H9 (cell line): ENCODE measurements at regions not wholly inside any gene's neighbourhood (a gene's known extent, or its start where the extent isn't known, plus 50 kb on each side); places are given as distances from the start of the nearest gene placed in this dataset.

Experiments
- DNase-seq: peaks from one replicate; pipeline ENCODE4 v3.0.0-alpha.2; 2017
- H2AFZ ChIP-seq: one replicate; pipeline ENCODE4 v1.6.1; 2013; ENCODE audit warnings: mild to moderate bottlenecking, low read length, control low read depth, moderate library complexity
- H2AK5ac ChIP-seq: 2 replicates; pipeline ENCODE4 v1.6.1; 2013; ENCODE audit warnings: low read length, control low read depth, mixed read lengths; ENCODE audit not compliant: insufficient read length
- H2BK120ac ChIP-seq: one replicate; pipeline ENCODE4 v1.6.1; 2013; ENCODE audit warnings: low read depth, mild to moderate bottlenecking, low read length, control low read depth, inconsistent platforms; ENCODE audit not compliant: poor library complexity, severe bottlenecking
- H2BK12ac ChIP-seq: 2 replicates; pipeline ENCODE4 v1.6.1; 2013; ENCODE audit warnings: low read length, control low read depth, mixed read lengths, low read depth; ENCODE audit not compliant: insufficient read length
- H2BK15ac ChIP-seq: 2 replicates; pipeline ENCODE4 v1.6.1; 2013; ENCODE audit warnings: low read depth, low read length, control low read depth
- H2BK20ac ChIP-seq: one replicate; pipeline ENCODE4 v1.6.1; 2013; ENCODE audit warnings: low read depth, mild to moderate bottlenecking, low read length, control low read depth, inconsistent platforms; ENCODE audit not compliant: poor library complexity, severe bottlenecking
- H2BK5ac ChIP-seq: 2 replicates; pipeline ENCODE4 v1.6.1; 2013; ENCODE audit warnings: low read length, control low read depth, mixed read lengths; ENCODE audit not compliant: insufficient read length
- H3K14ac ChIP-seq: 2 replicates; pipeline ENCODE4 v1.6.1; 2013; ENCODE audit warnings: low read length, control low read depth; ENCODE audit not compliant: insufficient read depth
- H3K18ac ChIP-seq: 2 replicates; pipeline ENCODE4 v1.6.1; 2013; ENCODE audit warnings: low read depth, mild to moderate bottlenecking, mixed read lengths, low read length, control low read depth; ENCODE audit not compliant: insufficient read length
- H3K23ac ChIP-seq: 2 replicates; pipeline ENCODE4 v1.6.1; 2013; ENCODE audit warnings: low read length, control low read depth, mixed read lengths, low read depth; ENCODE audit not compliant: insufficient read length
- H3K23me2 ChIP-seq: 2 replicates; pipeline ENCODE4 v1.6.1; 2013; ENCODE audit warnings: low read depth, mild to moderate bottlenecking, mixed read lengths, low read length, control low read depth; ENCODE audit not compliant: insufficient read length, poor library complexity, severe bottlenecking
- H3K27ac ChIP-seq: 2 replicates; pipeline ENCODE4 v1.5.1; 2013; ENCODE audit warnings: low read length, control low read depth, mixed read lengths, low read depth; ENCODE audit not compliant: insufficient read length
- H3K27me3 ChIP-seq: 2 replicates; pipeline ENCODE4 v1.6.1; 2013; ENCODE audit warnings: low read length, control low read depth, inconsistent platforms; ENCODE audit not compliant: insufficient read depth
- H3K4ac ChIP-seq: 2 replicates; pipeline ENCODE4 v1.6.1; 2013; ENCODE audit warnings: low read depth, mild to moderate bottlenecking, control low read depth, inconsistent platforms, low read length, moderate library complexity
- H3K4me1 ChIP-seq: 2 replicates; pipeline ENCODE4 v1.6.1; 2013; ENCODE audit warnings: low read length, control low read depth, inconsistent platforms; ENCODE audit not compliant: insufficient read depth
- H3K4me2 ChIP-seq: 2 replicates; pipeline ENCODE4 v1.6.1; 2013; ENCODE audit warnings: low read length, control low read depth, mixed read lengths; ENCODE audit not compliant: insufficient read length, insufficient read depth
- H3K56ac ChIP-seq: 2 replicates; pipeline ENCODE4 v1.6.1; 2013; ENCODE audit warnings: low read depth, mild to moderate bottlenecking, mixed read lengths, low read length, control low read depth; ENCODE audit not compliant: insufficient read length
- H3K79me1 ChIP-seq: 2 replicates; pipeline ENCODE4 v1.6.1; 2013; ENCODE audit warnings: low read depth, mild to moderate bottlenecking, moderate library complexity, low read length, control low read depth, inconsistent platforms; ENCODE audit not compliant: insufficient read depth, poor library complexity, severe bottlenecking
- H3K79me2 ChIP-seq: 2 replicates; pipeline ENCODE4 v1.6.1; 2013; ENCODE audit warnings: low read length, control low read depth, inconsistent platforms; ENCODE audit not compliant: insufficient read depth
- H3K9ac ChIP-seq: 2 replicates; pipeline ENCODE4 v1.6.1; 2013; ENCODE audit warnings: low read length, control low read depth, mixed read lengths; ENCODE audit not compliant: insufficient read length; ENCODE audit errors: extremely low read depth
- H3K9me3 ChIP-seq: one replicate; pipeline ENCODE4 v1.6.1; 2013; ENCODE audit warnings: low read depth, low read length, inconsistent platforms; ENCODE audit not compliant: control insufficient read depth
- H3T11ph ChIP-seq: one replicate; pipeline ENCODE4 v1.6.1; 2013; ENCODE audit warnings: mild to moderate bottlenecking, low read length, control low read depth, inconsistent platforms
- H4K20me1 ChIP-seq: one replicate; pipeline ENCODE4 v1.6.1; 2013; ENCODE audit not compliant: control insufficient read depth, insufficient read length, insufficient read depth
- H4K5ac ChIP-seq: 2 replicates; pipeline ENCODE4 v1.6.1; 2013; ENCODE audit warnings: low read depth, mild to moderate bottlenecking, mixed read lengths, low read length, control low read depth; ENCODE audit not compliant: insufficient read length
- H4K8ac ChIP-seq: replicated peaks from 2 replicates; pipeline ENCODE4 v1.6.1; 2013; ENCODE audit warnings: low read length, control low read depth, mixed read lengths, low read depth; ENCODE audit not compliant: insufficient read length
- H4K91ac ChIP-seq: 2 replicates; pipeline ENCODE4 v1.6.1; 2013; ENCODE audit warnings: low read depth, mild to moderate bottlenecking, moderate library complexity, mixed read lengths, low read length, control low read depth; ENCODE audit not compliant: insufficient read length
- H3K27ac Mint-ChIP-seq, 3 experiments: 2 replicates in 2 of 3; 3 replicates in 1 of 3; pipeline ENCODE4 v1.8.0; 2020 to 2021; ENCODE audit warnings: mixed read lengths in 3 of 3, mild to moderate bottlenecking in 1 of 3, moderate library complexity in 1 of 3
- H3K27me3 Mint-ChIP-seq: 2 replicates; pipeline ENCODE4 v1.8.0; 2021; ENCODE audit warnings: low read depth, mild to moderate bottlenecking, moderate library complexity, mixed read lengths
- H3K36me3 Mint-ChIP-seq, 3 experiments: 2 replicates in 2 of 3; 3 replicates in 1 of 3; pipeline ENCODE4 v1.8.0; 2020 to 2021; ENCODE audit warnings: low read depth in 3 of 3, mixed read lengths in 3 of 3; ENCODE audit not compliant: insufficient read depth in 1 of 3
- H3K4me1 Mint-ChIP-seq, 2 experiments: 2 replicates each; pipeline ENCODE4 v1.8.0; 2020; ENCODE audit warnings: mixed read lengths in 2 of 2
- H3K4me3 Mint-ChIP-seq, 2 experiments: 2 replicates in 1 of 2; 3 replicates in 1 of 2; pipeline ENCODE4 v1.8.0; 2020 to 2021; ENCODE audit warnings: mild to moderate bottlenecking in 2 of 2, mixed read lengths in 2 of 2, moderate library complexity in 1 of 2
- H3K9me3 Mint-ChIP-seq, 2 experiments: 2 replicates in 1 of 2; 3 replicates in 1 of 2; pipeline ENCODE4 v1.8.0; 2020; ENCODE audit warnings: mild to moderate bottlenecking in 2 of 2, mixed read lengths in 2 of 2, moderate library complexity in 1 of 2
- WGBS: extraction: QIAGEN DNeasy Blood & Tissue Kit; methylation state at CpG from one replicate; pipeline ENCODE4 v1.1.7; 2013; ENCODE audit warnings: missing lambda C conversion rate, low lambda C conversion rate, mixed read lengths; ENCODE audit not compliant: insufficient read length; ENCODE audit errors: extremely low coverage; 5-methylcytosine and 5-hydroxymethylcytosine counted together
- TF ChIP-seq, protein P1 (sequence below): fragments of 200-600 bp; sonication (generic); conservative IDR thresholded peaks from 3 replicates; pipeline ENCODE4 v1.8.0; 2021; ENCODE audit warnings: antibody characterized with exemption, mild to moderate bottlenecking

DNA sequence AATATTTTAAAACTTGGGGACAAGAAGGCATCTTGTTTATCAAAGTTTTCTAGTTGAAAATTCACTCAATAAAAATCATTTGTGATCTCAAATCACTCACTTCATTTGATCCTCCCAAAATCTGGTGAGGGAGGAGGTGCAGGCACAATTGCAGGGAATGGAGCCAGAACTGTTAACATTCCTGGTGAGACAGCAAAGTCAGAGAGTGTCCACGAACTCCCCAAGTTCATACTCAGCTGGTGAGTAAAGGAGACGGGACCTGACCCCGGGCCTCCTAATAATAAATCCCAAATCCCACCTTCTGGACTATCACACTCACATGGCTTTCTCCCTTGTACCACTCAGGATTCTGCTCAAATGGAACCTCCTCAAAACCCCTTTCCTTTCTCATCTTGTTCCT, 252.3 kb upstream of the LRTM1 start:
- Histone ChIP-seq H4K8ac (no peak overlapping the region), H4K5ac (no peak overlapping the region), H3K4me1 (no peaks in the 10 kb centered on the region), H2BK15ac (no peak overlapping the region), H3K79me1 (no peaks in the 10 kb centered on the region), H3K27ac (no peak overlapping the region), H3K23me2 (no peaks in the 10 kb centered on the region), H3K79me2 (no peaks in the 10 kb centered on the region), H3T11ph (no peak overlapping the region), H3K9me3 (no peaks in the 10 kb centered on the region), H3K18ac (no peak overlapping the region), H2BK20ac (no peak overlapping the region), H2BK120ac (no peak overlapping the region), H3K14ac (no peak overlapping the region), H3K4me2 (no peak overlapping the region), H3K23ac (no peak overlapping the region), H4K91ac (no peak overlapping the region), H4K20me1 (no peaks in the 10 kb centered on the region), H2BK5ac (no peak overlapping the region), H2BK12ac (no peak overlapping the region), H3K9ac (no peak overlapping the region), H2AK5ac (no peak overlapping the region), H3K56ac (no peak overlapping the region), H2AFZ (no peak overlapping the region), H3K4ac (no peak overlapping the region), H3K27me3 (no peaks in the 10 kb centered on the region)
- peaks cover 4 to 5% of the 10 kb centered on the region in 2 experiments for H3K4me1 Mint-ChIP-seq
- no peaks in the 10 kb centered on the region for H3K36me3 Mint-ChIP-seq
- TF ChIP-seq, protein P1, sequence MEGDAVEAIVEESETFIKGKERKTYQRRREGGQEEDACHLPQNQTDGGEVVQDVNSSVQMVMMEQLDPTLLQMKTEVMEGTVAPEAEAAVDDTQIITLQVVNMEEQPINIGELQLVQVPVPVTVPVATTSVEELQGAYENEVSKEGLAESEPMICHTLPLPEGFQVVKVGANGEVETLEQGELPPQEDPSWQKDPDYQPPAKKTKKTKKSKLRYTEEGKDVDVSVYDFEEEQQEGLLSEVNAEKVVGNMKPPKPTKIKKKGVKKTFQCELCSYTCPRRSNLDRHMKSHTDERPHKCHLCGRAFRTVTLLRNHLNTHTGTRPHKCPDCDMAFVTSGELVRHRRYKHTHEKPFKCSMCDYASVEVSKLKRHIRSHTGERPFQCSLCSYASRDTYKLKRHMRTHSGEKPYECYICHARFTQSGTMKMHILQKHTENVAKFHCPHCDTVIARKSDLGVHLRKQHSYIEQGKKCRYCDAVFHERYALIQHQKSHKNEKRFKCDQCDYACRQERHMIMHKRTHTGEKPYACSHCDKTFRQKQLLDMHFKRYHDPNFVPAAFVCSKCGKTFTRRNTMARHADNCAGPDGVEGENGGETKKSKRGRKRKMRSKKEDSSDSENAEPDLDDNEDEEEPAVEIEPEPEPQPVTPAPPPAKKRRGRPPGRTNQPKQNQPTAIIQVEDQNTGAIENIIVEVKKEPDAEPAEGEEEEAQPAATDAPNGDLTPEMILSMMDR: no peak
- WGBS: no CpG with 5 or more reads among the region's 3 CpGs
- no peaks in the 10 kb centered on the region for H3K27me3 Mint-ChIP-seq
- no peak for DNase-seq
- no peak overlapping the region for H3K4me3 Mint-ChIP-seq
- no peak overlapping the region for H3K27ac Mint-ChIP-seq
- H3K9me3 Mint-ChIP-seq: no peaks in the 10 kb centered on the region
